ENCODE measurements at regions not wholly inside any gene's neighbourhood (a gene's known extent, or its start where the extent isn't known, plus 50 kb on each side); places are given as distances from the start of the nearest gene placed in this dataset.
"Not testable (repeated sequence)": the region's sequence is repeated elsewhere in the genome, so short reads cannot be mapped to it uniquely, and the experiment has no call there.

DNA sequence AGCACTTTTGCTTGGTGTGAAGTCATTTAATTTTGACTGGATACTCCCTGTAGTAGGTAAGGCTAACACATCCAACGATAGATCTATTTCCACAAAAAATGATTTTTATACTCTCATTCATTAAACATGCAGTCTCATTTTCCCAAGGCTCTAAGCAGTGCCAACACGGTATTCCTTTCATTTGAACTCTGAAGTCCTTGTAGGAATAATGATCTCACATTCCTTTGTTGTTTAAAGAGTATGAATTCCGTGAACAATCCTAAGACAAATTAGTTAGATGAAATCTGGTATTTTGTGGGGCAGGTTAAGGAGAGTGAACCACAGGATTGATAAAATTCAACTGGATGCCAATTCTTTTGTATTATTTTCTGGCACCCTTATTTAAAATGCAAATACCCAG lies 66.6 kb downstream of the LACC1 start:
- no peak for DNase-seq

DNA sequence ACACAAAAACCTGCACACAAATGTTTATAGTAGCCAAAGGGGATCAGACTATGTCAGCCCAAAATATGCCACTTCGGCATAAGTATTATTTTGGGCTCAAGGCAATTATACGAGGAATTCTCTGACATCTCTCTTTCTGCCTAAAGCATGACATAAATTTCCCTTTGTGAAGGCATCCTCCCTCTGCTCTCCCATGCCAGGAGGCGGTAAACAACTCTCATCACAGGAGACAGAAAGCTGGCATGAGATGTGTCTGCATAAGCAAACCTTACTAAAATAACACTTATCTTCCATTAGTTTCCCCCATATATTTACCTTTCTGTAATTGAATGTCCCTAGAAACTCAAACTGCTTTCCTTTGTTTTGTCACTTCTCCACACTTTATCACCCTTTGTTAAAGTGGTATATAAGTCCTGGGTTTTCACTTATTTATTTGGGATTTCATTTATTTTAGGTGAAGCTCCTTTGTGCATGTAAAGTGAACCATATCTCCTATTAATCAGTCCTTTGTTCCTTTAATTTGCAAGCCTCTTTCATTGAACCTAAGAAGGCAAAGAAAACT lies 68.3 kb downstream of the LACC1 start:
- no peak for DNase-seq

DNA sequence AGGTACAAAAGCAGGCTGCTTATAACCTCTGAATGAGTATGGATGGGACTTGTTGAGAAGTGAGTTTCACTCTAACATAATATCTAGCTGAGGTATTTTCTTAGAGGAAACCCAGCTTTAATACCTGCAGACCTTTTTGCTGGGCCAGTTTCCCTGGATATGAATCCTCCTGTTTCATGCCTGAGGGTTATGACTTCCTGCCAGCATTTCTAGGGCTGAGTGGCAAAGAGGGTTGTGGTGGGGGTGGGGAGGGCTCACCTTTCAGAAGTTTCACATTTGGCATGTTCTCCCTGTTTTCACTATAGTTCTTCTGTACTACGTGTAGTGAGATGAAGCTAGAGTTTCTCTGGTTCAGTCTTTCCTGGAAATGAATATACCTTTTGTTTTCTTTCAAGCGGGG lies 73.7 kb downstream of the LACC1 start:
- DNase-seq, result no peak

DNA sequence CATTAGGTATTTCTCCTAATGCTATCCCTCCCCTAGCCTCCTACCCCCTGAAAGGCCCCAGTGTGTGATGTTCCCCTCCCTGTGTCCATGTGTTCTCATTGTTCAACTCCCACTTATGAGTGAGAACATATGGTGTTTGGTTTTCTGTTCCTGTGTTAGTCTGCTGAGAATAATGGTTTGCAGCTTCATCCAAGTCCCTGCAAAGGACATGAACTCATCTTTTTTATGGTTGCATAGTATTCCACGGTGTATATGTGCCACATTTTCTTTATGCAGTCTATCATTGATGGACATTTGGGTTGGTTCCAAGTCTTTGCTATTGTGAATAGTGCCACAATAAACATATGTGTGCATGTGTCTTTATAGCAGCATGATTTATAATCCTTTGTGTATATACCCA lies 77.3 kb downstream of the LACC1 start:
- not testable (repeated sequence) for DNase-seq

DNA sequence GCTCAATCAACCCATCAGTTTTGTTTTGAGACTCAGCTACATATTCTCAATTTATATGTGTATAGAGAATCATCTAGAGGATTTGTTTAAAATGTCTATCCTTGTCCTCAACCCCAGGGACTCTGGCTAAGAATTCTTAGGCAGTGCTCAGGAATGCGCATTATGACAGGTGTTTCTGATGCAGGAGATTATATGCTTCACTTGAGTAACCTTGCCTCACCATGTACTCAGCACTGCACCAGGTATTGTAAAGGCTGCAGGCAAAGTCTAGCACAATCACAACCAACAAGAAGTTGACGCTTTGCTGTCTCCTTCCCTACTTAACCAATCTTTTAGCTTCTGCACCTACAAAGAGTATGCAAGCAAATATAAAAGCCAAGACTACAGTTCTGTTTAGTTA lies 79.6 kb downstream of the LACC1 start:
- no peak for DNase-seq

DNA sequence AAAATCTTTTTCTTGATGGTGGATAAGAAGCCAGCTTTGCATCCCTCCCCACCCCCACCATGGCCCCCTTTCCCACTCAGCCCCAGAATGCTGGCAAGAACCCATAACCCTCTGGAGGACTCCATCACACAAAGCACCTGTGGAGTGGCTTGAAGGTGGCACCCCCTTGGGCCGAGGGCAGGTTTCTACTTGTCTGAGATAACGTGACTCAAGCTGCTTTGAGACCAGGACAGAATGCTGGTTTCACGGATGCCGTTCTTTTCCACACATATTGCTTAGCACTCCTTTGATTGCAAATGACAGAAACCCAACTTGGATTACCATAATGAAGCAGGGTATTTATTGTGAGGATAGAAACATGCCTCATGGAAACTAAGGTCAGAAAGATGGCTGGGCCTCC lies 82.2 kb downstream of the LACC1 start:
- DNase-seq, result no peak

DNA sequence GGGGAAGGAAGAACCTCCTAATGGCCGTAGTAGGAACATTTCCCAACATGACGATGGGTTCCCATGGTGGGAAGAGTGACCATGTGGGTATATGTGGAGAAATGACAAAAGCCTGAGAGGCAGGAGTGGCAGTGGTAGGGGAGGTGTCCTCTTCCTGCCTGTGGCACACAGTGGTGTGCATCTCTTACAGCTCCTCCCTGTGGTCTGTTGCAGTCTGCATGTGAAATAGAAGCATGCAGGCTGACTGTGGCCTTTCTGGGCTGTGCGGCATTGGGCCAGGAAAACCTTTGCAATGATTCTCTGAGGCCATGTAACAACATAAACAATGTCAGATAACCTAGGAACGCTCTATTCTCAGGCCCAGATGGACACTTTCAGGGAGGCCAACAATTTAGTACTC lies 84.0 kb downstream of the LACC1 start:
- no peak for DNase-seq

DNA sequence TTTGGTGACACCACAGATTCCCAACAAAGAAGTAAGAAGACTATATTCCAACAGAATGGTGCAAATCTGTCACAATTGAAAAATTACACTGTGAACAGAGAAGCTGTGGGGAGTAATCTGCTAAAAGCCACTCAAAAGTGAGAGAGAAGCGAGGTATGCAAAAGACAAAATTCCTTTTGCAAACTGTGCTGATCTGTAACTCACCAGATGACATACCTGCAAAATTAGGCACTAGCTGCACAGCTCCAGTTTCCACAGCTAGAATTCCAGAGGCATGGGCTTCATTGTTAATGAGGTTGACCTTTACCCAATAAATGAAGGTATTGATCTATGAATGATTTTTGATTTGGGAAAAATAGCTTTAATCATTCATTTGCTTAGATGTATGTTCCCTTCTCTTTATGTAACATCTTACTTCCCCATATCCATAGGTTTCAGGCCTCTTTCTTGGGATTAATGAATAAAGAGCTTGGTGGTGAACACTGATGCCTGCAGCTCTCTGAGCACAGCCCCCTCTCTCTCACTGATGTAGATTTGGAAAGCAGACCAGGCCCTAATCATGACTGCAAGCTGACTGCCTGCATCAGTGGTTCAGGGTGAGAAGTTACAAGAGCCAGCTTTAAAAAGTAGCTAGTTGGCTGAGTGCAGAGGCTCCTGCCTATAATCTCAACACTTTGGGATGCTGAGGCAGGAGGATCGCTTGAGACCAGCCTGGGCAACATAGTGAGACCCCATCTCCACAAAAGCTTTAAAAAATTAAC lies 85.2 kb downstream of the LACC1 start:
- no peak for DNase-seq

DNA sequence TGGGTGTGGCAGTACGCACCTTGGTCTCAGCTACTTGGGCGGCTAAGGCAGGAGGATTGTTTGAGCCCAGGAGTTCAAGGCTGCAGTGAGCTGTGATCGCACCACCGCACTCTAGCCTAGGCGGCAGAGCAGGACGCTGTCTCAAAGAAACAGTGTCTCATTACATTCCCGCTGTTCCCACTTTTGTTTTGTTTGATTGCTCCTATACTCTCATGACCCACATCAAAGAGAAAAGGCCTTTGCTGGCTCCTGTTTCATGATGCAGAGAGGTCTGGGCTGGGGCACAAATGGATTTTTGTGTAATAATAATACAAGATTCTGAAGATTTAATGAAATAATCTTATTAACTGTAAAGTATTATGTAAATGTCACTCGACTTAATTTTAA lies 85.7 kb downstream of the LACC1 start:
- no peak for DNase-seq

DNA sequence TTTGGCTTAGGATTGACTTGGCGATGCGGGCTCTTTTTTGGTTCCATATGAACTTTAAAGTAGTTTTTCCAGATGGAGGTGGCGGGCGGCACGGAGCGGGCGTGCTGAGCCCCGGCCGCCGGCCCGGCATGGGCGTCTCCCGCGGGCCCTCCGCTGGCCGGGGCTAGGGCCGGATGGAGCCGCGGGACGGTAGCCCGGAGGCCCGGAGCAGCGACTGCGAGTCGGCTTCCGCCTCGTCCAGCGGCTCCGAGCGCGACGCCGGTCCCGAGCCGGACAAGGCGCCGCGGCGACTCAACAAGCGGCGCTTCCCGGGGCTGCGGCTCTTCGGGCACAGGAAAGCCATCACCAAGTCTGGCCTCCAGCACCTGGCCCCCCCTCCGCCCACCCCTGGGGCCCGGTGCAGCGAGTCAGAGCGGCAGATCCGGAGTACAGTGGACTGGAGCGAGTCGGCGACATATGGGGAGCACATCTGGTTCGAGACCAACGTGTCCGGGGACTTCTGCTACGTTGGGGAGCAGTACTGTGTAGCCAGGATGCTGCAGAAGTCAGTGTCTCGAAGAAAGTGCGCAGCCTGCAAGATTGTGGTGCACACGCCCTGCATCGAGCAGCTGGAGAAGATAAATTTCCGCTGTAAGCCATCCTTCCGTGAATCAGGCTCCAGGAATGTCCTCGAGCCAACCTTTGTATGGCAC lies 88.7 kb downstream of the LACC1 start:
- DNase-seq, result not testable (repeated sequence)

DNA sequence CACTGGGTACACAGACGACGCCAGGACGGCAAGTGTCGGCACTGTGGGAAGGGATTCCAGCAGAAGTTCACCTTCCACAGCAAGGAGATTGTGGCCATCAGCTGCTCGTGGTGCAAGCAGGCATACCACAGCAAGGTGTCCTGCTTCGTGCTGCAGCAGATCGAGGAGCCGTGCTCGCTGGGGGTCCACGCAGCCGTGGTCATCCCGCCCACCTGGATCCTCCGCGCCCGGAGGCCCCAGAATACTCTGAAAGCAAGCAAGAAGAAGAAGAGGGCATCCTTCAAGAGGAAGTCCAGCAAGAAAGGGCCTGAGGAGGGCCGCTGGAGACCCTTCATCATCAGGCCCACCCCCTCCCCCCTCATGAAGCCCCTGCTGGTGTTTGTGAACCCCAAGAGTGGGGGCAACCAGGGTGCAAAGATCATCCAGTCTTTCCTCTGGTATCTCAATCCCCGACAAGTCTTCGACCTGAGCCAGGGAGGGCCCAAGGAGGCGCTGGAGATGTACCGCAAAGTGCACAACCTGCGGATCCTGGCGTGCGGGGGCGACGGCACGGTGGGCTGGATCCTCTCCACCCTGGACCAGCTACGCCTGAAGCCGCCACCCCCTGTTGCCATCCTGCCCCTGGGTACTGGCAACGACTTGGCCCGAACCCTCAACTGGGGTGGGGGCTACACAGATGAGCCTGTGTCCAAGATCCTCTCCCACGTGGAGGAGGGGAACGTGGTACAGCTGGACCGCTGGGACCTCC lies 89.4 kb downstream of the LACC1 start:
- DNase-seq, result not testable (repeated sequence)

DNA sequence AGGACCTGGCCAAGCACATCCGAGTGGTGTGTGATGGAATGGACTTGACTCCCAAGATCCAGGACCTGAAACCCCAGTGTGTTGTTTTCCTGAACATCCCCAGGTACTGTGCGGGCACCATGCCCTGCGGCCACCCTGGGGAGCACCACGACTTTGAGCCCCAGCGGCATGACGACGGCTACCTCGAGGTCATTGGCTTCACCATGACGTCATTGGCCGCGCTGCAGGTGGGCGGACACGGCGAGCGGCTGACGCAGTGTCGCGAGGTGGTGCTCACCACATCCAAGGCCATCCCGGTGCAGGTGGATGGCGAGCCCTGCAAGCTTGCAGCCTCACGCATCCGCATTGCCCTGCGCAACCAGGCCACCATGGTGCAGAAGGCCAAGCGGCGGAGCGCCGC lies 90.2 kb downstream of the LACC1 start:
- not testable (repeated sequence) for DNase-seq

DNA sequence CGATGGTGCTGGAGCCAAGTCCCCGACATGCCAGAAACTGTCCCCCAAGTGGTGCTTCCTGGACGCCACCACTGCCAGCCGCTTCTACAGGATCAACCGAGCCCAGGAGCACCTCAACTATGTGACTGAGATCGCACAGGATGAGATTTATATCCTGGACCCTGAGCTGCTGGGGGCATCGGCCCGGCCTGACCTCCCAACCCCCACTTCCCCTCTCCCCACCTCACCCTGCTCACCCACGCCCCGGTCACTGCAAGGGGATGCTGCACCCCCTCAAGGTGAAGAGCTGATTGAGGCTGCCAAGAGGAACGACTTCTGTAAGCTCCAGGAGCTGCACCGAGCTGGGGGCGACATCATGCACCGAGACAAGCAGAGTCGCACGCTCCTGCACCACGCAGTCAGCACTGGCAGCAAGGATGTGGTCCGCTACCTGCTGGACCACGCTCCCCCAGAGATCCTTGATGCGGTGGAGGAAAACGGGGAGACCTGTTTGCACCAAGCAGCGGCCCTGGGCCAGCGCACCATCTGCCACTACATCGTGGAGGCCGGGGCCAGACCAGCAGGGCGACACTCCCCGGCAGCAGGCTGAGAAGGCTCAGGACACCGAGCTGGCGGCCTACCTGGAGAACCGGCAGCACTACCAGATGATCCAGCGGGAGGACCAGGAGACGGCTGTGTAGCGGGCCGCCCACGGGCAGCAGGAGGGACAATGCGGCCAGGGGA lies 91.0 kb downstream of the LACC1 start:
- not testable (repeated sequence) for DNase-seq

DNA sequence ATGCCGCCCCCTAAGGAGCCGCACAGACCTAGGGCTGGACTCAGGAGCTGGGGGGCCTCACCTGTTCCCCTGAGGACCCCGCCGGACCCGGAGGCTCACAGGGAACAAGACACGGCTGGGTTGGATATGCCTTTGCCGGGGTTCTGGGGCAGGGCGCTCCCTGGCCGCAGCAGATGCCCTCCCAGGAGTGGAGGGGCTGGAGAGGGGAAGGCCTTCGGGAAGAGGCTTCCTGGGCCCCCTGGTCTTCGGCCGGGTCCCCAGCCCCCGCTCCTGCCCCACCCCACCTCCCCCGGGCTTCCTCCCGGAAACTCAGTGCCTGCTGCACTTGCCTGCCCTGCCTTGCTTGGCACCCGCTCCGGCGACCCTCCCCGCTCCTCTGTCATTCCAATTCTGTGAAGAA lies 91.6 kb downstream of the LACC1 start:
- DNase-seq, result not testable (repeated sequence)

DNA sequence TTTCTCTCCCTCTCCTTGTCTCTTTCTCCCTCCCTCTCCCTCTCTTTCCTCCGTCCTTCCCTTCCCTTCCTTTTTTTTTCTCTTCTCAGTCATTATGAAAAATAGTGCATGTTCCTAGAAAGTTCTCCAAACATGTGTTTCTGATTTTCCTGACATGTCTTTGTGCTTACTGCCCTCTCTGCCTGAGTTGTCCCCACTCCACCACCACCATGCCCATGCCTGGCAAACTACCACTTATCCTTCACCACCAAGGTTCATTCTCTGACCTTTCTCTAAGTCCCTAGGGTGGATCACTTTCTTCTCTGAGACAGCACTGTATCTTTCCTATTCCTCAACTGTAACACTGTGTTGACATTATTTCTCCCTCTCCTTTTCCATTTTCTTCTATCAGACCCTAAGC lies 98.2 kb downstream of the LACC1 start:
- no peak for DNase-seq

DNA sequence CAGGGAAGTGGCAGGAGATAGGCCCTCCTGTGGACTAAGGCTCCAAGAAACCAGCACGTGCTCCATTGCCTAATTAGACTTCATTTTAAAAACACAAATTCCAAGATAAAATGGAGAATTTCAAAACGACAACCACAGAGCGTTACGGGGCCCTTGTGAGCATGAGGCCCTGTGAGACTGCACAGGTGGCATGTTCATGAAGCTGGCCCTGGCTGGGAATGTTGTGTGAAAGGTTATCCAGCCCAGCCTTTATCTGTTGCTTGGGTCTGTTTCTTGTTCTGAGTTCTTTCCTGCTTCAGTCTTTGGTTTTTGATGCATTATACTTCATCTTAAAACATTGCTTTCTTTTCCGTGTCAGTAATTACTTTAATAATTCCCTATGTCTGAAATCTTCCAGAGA lies 99.0 kb downstream of the LACC1 start:
- DNase-seq, result no peak

DNA sequence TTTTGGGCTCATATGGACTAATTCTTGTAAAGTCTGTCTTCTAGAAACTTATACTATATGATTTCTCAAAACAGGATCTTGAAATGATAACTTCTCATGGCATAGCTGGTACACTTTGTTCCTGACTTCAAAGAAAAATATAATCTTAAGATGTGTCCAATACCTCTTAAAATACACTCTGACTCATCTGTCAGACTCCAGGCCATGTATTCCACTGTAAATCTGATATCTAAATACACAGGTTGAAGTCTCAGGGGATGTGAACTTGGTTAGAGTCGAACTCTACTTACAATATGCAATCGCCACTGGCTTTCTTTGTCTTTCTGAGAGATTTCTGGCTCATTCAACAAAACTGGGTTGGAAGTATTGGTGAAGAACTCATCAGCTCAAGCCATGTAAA lies 99.8 kb downstream of the LACC1 start:
- DNase-seq, result no peak

DNA sequence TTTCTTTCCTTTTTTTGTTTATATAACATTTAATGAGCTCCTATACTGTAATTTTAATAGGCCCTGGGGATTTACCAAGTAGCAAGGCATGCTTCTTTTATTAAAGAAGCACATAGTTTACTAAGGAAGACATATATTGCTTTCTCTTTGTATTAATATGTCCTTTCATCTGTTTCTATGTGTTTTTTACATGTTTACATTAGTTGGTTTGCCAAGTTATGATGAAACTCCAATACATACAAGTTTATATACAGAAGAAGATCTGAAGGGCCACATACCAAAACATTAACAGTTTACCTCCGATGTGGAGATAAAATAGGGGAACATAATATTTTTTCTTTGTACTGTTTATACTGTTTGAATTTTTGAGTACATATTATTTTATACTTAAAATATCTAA lies 100.9 kb downstream of the LACC1 start:
- DNase-seq, result no peak

DNA sequence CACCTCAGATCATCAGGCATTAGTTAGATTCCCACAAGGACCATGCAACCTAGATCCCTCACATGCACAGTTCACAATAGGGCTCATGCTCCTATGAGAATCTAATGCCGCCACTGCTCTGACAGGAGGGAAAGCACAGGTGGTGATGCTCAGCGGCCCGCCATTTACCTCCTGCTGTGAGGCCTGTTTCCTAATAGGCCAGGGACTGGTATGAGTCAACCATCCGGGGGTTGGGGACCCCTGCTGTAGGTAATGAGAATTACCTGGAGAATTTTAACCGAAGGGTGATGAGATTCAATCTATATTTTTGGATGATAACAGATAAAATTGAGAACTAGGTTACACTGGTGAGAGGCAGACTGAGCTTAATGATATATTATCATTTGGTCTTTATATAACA lies 101.4 kb downstream of the LACC1 start:
- no peak for DNase-seq

DNA sequence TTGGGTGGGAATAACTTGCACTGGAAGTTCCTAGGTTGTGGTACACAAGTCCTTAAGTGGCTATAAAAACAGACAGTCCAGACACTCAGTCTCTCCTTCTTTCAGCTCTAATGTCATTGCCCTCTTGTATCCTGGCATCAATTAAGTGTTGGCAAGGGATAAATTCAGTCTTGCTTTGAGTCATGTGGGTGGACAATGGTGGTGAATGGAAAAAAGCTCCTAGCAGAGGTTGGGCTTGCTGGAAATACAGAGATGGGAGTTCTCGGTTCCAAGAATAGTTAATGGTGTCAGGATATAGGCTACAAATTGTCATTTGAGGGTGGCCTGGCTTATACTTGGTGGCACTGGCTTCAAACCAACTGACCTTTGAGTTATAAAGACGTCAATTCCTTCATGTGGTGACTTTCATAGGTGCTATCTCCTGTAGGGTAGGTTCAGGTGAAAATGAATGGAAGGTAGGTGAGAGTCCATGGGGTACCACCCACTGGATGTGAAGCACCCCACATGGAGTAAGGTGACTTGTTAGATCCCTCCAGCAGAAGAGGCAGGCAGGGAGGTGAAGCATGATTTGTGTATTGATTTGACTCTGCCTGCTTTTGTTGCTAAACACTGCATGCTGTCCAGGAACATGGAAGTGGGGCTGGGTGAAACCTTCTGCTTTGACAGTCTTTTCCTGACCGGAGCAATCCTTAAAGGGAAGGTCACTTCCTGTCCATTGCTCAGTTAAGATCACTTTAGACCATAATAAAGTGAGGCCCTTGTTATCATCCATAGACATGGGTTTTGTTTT lies 102.0 kb downstream of the LACC1 start:
- DNase-seq, result no peak

DNA sequence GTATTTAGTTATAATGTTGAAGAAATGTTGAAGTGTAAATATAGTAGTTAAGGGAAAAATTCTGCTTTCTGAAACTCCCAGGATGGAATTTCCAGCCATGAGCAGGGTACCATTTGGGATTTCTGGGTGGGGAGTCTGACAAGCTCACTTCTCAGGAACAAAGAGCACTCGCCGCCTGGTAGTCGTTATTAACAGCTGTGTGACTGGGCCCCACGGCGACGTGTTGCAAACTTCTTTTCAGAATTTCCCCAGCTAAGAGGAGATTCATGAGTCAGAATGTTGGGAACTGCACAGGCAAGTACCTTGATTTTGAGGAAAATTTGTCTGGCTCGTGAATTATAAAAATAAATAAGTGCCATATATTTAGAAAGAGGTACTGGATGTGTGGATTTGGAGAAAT lies 103.7 kb downstream of the LACC1 start:
- no peak for DNase-seq

DNA sequence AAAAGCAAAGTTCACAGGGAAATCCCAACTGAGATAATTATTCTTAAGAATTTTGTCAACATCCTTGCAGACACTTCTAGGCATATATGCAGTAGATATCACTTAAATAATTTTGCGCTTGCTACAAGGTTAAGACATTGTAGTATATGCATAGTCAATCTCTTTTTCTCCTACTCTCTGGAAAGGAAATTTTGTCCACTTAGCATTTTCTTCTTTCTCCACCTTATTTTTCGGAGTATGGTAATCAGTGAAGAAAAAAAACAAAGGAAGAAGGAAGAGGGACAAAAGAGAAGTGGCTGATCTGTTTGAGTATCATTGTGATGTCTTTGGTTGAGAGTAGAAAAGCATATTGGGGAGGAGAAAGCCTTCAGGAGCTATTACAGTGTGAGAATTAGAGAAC lies 104.6 kb downstream of the LACC1 start:
- DNase-seq, result no peak
